Central memory CD8-positive, alpha-beta T cell (primary cell): ENCODE measurements at regions not wholly inside any gene's neighbourhood (a gene's known extent, or its start where the extent isn't known, plus 50 kb on each side); places are given as distances from the start of the nearest gene placed in this dataset.
"Not testable (repeated sequence)": the region's sequence is repeated elsewhere in the genome, so short reads cannot be mapped to it uniquely, and the experiment has no call there.

Experiments used
- ATAC-seq: fragments of 150-1000 bp; cut with Tn5 transposase; replicated peaks from 2 replicates; pipeline ENCODE4 v1.10.0; 2022; ENCODE audit warnings: mild to moderate bottlenecking, moderate FRiP score, moderate number of reproducible peaks; ENCODE audit not compliant: poor library complexity, severe bottlenecking; ENCODE audit errors: extremely low read depth
- DNase-seq, 2 donors: peaks; one replicate each; pipeline ENCODE4 v3.0.0; 2021; ENCODE audit warnings: low spot score in 2 of 2
- H3K27ac Mint-ChIP-seq: one replicate; pipeline ENCODE4 v1.8.0; 2022; ENCODE audit warnings: low read depth, mild to moderate bottlenecking, moderate library complexity, mixed read lengths
- H3K27me3 Mint-ChIP-seq: one replicate; pipeline ENCODE4 v1.8.0; 2022; ENCODE audit warnings: mixed read lengths
- H3K36me3 Mint-ChIP-seq: one replicate; pipeline ENCODE4 v1.8.0; 2022; ENCODE audit warnings: mild to moderate bottlenecking, moderate library complexity, mixed read lengths; ENCODE audit not compliant: insufficient read depth
- H3K4me1 Mint-ChIP-seq: one replicate; pipeline ENCODE4 v1.8.0; 2022; ENCODE audit warnings: mixed read lengths
- H3K4me3 Mint-ChIP-seq: one replicate; pipeline ENCODE4 v1.8.0; 2022; ENCODE audit warnings: mild to moderate bottlenecking, moderate library complexity, mixed read lengths
- H3K9me3 Mint-ChIP-seq: one replicate; pipeline ENCODE4 v1.8.0; 2022; ENCODE audit warnings: mixed read lengths

GRCh38 chr3:34444137-34444536 is 645.7 kb downstream of the PDCD6IP start:
- H3K27ac Mint-ChIP-seq, result no peak overlapping the region
- DNase-seq, result no peak
- no peaks in the 10 kb centered on the region for H3K4me1 Mint-ChIP-seq
- no peak for ATAC-seq
- H3K9me3 Mint-ChIP-seq, result peaks cover 11% of the 10 kb centered on the region
- H3K36me3 Mint-ChIP-seq, result no peaks in the 10 kb centered on the region
- H3K4me3 Mint-ChIP-seq, result no peak overlapping the region
- H3K27me3 Mint-ChIP-seq, result no peaks in the 10 kb centered on the region

- ATAC-seq (no peak), DNase-seq (no peak)
- peaks cover 17% of the 10 kb centered on the region for H3K9me3 Mint-ChIP-seq
- H3K4me3 Mint-ChIP-seq, result no peak overlapping the region
- no peak overlapping the region for H3K27ac Mint-ChIP-seq
- H3K4me1 Mint-ChIP-seq, result no peaks in the 10 kb centered on the region
- H3K36me3 Mint-ChIP-seq, result no peaks in the 10 kb centered on the region
- H3K27me3 Mint-ChIP-seq, result peaks cover 8% of the 10 kb centered on the region
These were observed 650.9 kb downstream of the PDCD6IP start for GRCh38 chr3:34449305-34449704.

- no peaks in the 10 kb centered on the region for H3K36me3 Mint-ChIP-seq
- H3K4me1 Mint-ChIP-seq, result no peaks in the 10 kb centered on the region
- no peaks in the 10 kb centered on the region for H3K27me3 Mint-ChIP-seq
- ATAC-seq (no peak), DNase-seq (no peak)
- H3K27ac Mint-ChIP-seq, result no peak overlapping the region
- H3K4me3 Mint-ChIP-seq, result no peak overlapping the region
- H3K9me3 Mint-ChIP-seq, result peaks cover 18% of the 10 kb centered on the region
These were observed 665.0 kb downstream of the PDCD6IP start for GRCh38 chr3:34463414-34463813.

- H3K4me1 Mint-ChIP-seq, result no peaks in the 10 kb centered on the region
- no peaks in the 10 kb centered on the region for H3K27me3 Mint-ChIP-seq
- no peak overlapping the region for H3K27ac Mint-ChIP-seq
- DNase-seq (no peak), ATAC-seq (no peak)
- no peak overlapping the region for H3K4me3 Mint-ChIP-seq
- peaks cover 12% of the 10 kb centered on the region for H3K9me3 Mint-ChIP-seq
- no peaks in the 10 kb centered on the region for H3K36me3 Mint-ChIP-seq
These were observed 666.2 kb downstream of the PDCD6IP start for GRCh38 chr3:34464646-34465045.

- Mint-ChIP-seq H3K36me3 (no peaks in the 10 kb centered on the region), H3K27ac (no peak overlapping the region), H3K4me3 (no peak overlapping the region), H3K27me3 (no peaks in the 10 kb centered on the region), H3K4me1 (no peaks in the 10 kb centered on the region), H3K9me3 (peaks cover 13% of the 10 kb centered on the region)
- DNase-seq, result no peak
- ATAC-seq, result no peak
These were observed 677.4 kb downstream of the PDCD6IP start for GRCh38 chr3:34475851-34476250.

GRCh38 chr3:34483311-34483887 is 685.0 kb downstream of the PDCD6IP start:
- H3K4me3 Mint-ChIP-seq, result peak overlapping the region; percentile 73
- DNase-seq, result no peak
- no peaks in the 10 kb centered on the region for H3K27me3 Mint-ChIP-seq

GRCh38 chr3:34504366-34504765 is 705.9 kb downstream of the PDCD6IP start:
- Mint-ChIP-seq H3K36me3 (no peaks in the 10 kb centered on the region), H3K9me3 (peaks cover 5% of the 10 kb centered on the region), H3K4me1 (no peaks in the 10 kb centered on the region), H3K27ac (no peak overlapping the region), H3K4me3 (no peak overlapping the region), H3K27me3 (no peaks in the 10 kb centered on the region)
- DNase-seq (no peak), ATAC-seq (no peak)

More at GRCh38 chr3:34483311-34483887, 685.0 kb downstream of the PDCD6IP start:
- Mint-ChIP-seq H3K27ac (peak overlapping the region; percentile 77), H3K4me1 (peaks cover 21% of the 10 kb centered on the region), H3K9me3 (no peaks in the 10 kb centered on the region), H3K36me3 (no peaks in the 10 kb centered on the region)
- no peak for ATAC-seq

GRCh38 chr3:34504775-34505174 is 706.3 kb downstream of the PDCD6IP start:
- Mint-ChIP-seq H3K9me3 (peaks cover 5% of the 10 kb centered on the region), H3K27ac (no peak overlapping the region), H3K4me1 (no peaks in the 10 kb centered on the region), H3K27me3 (no peaks in the 10 kb centered on the region), H3K36me3 (no peaks in the 10 kb centered on the region), H3K4me3 (no peak overlapping the region)
- ATAC-seq, result no peak
- DNase-seq, result no peak

- H3K36me3 Mint-ChIP-seq, result no peaks in the 10 kb centered on the region
- H3K4me1 Mint-ChIP-seq, result no peaks in the 10 kb centered on the region
- H3K4me3 Mint-ChIP-seq, result no peak overlapping the region
- no peak for ATAC-seq
- H3K27ac Mint-ChIP-seq, result no peak overlapping the region
- H3K27me3 Mint-ChIP-seq, result no peaks in the 10 kb centered on the region
- H3K9me3 Mint-ChIP-seq, result peaks cover 5% of the 10 kb centered on the region
- no peak for DNase-seq
These were observed 710.3 kb downstream of the PDCD6IP start for GRCh38 chr3:34508732-34509131.

- H3K9me3 Mint-ChIP-seq, result peaks cover 18% of the 10 kb centered on the region
These were observed 713.5 kb downstream of the PDCD6IP start for GRCh38 chr3:34511891-34512290.

GRCh38 chr3:34519008-34519407 is 720.6 kb downstream of the PDCD6IP start:
- H3K4me1 Mint-ChIP-seq, H3K27ac Mint-ChIP-seq, ATAC-seq, H3K36me3 Mint-ChIP-seq, DNase-seq, H3K27me3 Mint-ChIP-seq, H3K4me3 Mint-ChIP-seq: not testable (repeated sequence)
- peaks cover 14% of the 10 kb centered on the region for H3K9me3 Mint-ChIP-seq

More at GRCh38 chr3:34511891-34512290, 713.5 kb downstream of the PDCD6IP start:
- Mint-ChIP-seq H3K27ac (no peak overlapping the region), H3K27me3 (no peaks in the 10 kb centered on the region), H3K4me1 (no peaks in the 10 kb centered on the region), H3K4me3 (no peak overlapping the region), H3K36me3 (no peaks in the 10 kb centered on the region)
- ATAC-seq (no peak), DNase-seq (no peak)

GRCh38 chr3:34531156-34531555 is 732.7 kb downstream of the PDCD6IP start:
- H3K9me3 Mint-ChIP-seq, result no peaks in the 10 kb centered on the region
- H3K36me3 Mint-ChIP-seq, result no peaks in the 10 kb centered on the region
- H3K4me1 Mint-ChIP-seq, result no peaks in the 10 kb centered on the region
- no peak for ATAC-seq
- no peak overlapping the region for H3K27ac Mint-ChIP-seq
- no peak for DNase-seq
- no peak overlapping the region for H3K4me3 Mint-ChIP-seq
- no peaks in the 10 kb centered on the region for H3K27me3 Mint-ChIP-seq

GRCh38 chr3:34533451-34533850 is 735.0 kb downstream of the PDCD6IP start:
- Mint-ChIP-seq H3K27ac (no peak overlapping the region), H3K4me3 (no peak overlapping the region), H3K9me3 (no peaks in the 10 kb centered on the region), H3K36me3 (no peaks in the 10 kb centered on the region), H3K4me1 (no peaks in the 10 kb centered on the region), H3K27me3 (no peaks in the 10 kb centered on the region)
- ATAC-seq, result no peak
- no peak for DNase-seq
